HS-5 (cell line): ENCODE measurements at regions not wholly inside any gene's neighbourhood (a gene's known extent, or its start where the extent isn't known, plus 50 kb on each side); places are given as distances from the start of the nearest gene placed in this dataset.
"Not testable (repeated sequence)": the region's sequence is repeated elsewhere in the genome, so short reads cannot be mapped to it uniquely, and the experiment has no call there.

Experiments
- DNase-seq: peaks from one replicate; pipeline ENCODE4 v3.0.0-alpha.2; 2012; ENCODE audit warnings: low read depth

- DNase-seq = peak; percentile 15
Measured at GRCh38 chr12:61291647-61292046, 968.6 kb upstream of the USP15 start.

- DNase-seq = not testable (repeated sequence)
Measured at GRCh38 chr12:61294011-61294410, 966.2 kb upstream of the USP15 start.

GRCh38 chr12:61301817-61302216 lies 958.4 kb upstream of the USP15 start:
- no peak for DNase-seq

GRCh38 chr12:61302282-61302681 lies 957.9 kb upstream of the USP15 start:
- no peak for DNase-seq

- no peak for DNase-seq
Measured at GRCh38 chr12:61308220-61308619, 952.0 kb upstream of the USP15 start.

GRCh38 chr12:61311413-61311812 lies 948.8 kb upstream of the USP15 start:
- no peak for DNase-seq

- DNase-seq = no peak
Measured at GRCh38 chr12:61348871-61349270, 911.3 kb upstream of the USP15 start.

GRCh38 chr12:61355105-61355504 lies 905.1 kb upstream of the USP15 start:
- no peak for DNase-seq

GRCh38 chr12:61356485-61356884 lies 903.7 kb upstream of the USP15 start:
- DNase-seq = no peak

GRCh38 chr12:61357496-61357895 lies 902.7 kb upstream of the USP15 start:
- no peak for DNase-seq

GRCh38 chr12:61362037-61362436 lies 898.2 kb upstream of the USP15 start:
- no peak for DNase-seq

GRCh38 chr12:61365001-61365400 lies 895.2 kb upstream of the USP15 start:
- no peak for DNase-seq

GRCh38 chr12:61367281-61367785 lies 892.9 kb upstream of the USP15 start:
- no peak for DNase-seq

GRCh38 chr12:61369241-61369910 lies 890.8 kb upstream of the USP15 start:
- no peak for DNase-seq

- DNase-seq = peak; percentile 28
Measured at GRCh38 chr12:61384511-61384910, 875.7 kb upstream of the USP15 start.

GRCh38 chr12:61385771-61386170 lies 874.4 kb upstream of the USP15 start:
- DNase-seq = peak; percentile 63

GRCh38 chr12:61397668-61398067 lies 862.5 kb upstream of the USP15 start:
- no peak for DNase-seq

- DNase-seq = no peak
Measured at GRCh38 chr12:61412201-61412600, 848.0 kb upstream of the USP15 start.

GRCh38 chr12:61414470-61414869 lies 845.7 kb upstream of the USP15 start:
- DNase-seq = no peak

GRCh38 chr12:61422786-61423185 lies 837.4 kb upstream of the USP15 start:
- DNase-seq = no peak

- peak; percentile 10 for DNase-seq
Measured at GRCh38 chr12:61452076-61452475, 808.1 kb upstream of the USP15 start.

- no peak for DNase-seq
Measured at GRCh38 chr12:61487728-61488127, 772.5 kb upstream of the USP15 start.

GRCh38 chr12:61490526-61491498 lies 769.4 kb upstream of the USP15 start:
- DNase-seq = peak; percentile 47
